PC-3 (cell line): ENCODE measurements at regions not wholly inside any gene's neighbourhood (a gene's known extent, or its start where the extent isn't known, plus 50 kb on each side); places are given as distances from the start of the nearest gene placed in this dataset.

ENCODE experiments used
- ATAC-seq: fragments of 200-7000 bp; cut with Tn5 transposase; 2 replicates; pipeline ENCODE4 v1.9.1; 2020; ENCODE audit warnings: mild to moderate bottlenecking, moderate library complexity
- BruUV-seq: library from RNA; stranded (reverse); fragments of 400-500 nt; replicated peaks from 2 replicates; lab custom pipeline; 2021; lab: Mats Ljungman, UMichigan
- CTCF ChIA-PET: fragments of 300-600 bp; sonication (Branson Sonifier 250); formaldehyde crosslinking; loops from one replicate; lab custom pipeline; 2022; ENCODE audit warnings: antibody characterized with exemption; lab: Charles Lee
- POLR2A ChIA-PET: fragments of 300-600 bp; sonication (Branson Sonifier 250); formaldehyde crosslinking; loops from one replicate; lab custom pipeline; 2022; ENCODE audit warnings: antibody characterized with exemption; ENCODE audit not compliant: unreplicated experiment; lab: Charles Lee
- DNase-seq: peaks from one replicate; pipeline ENCODE4 v3.0.0-alpha.2; 2015
- H2AFZ ChIP-seq: fragments of 300-600 bp; sonication (generic); 2 replicates; pipeline ENCODE4 v1.6.0; 2016; ENCODE audit warnings: antibody characterized with exemption, low read length
- H3F3A ChIP-seq: fragments of 300-600 bp; sonication (generic); one replicate; pipeline ENCODE4 v1.6.0; 2017; ENCODE audit warnings: antibody characterized with exemption, low read length, control low read depth, mild to moderate bottlenecking; ENCODE audit not compliant: unreplicated experiment
- H3K27ac ChIP-seq: fragments of 300-600 bp; sonication (generic); 2 replicates; pipeline ENCODE4 v1.5.1; 2016; ENCODE audit warnings: mild to moderate bottlenecking, low read length
- H3K27me3 ChIP-seq: fragments of 300-600 bp; sonication (generic); 2 replicates; pipeline ENCODE4 v1.6.1; 2016; ENCODE audit warnings: low read length, mixed read lengths
- H3K36me3 ChIP-seq: fragments of 300-600 bp; sonication (generic); 2 replicates; pipeline ENCODE4 v1.6.1; 2016; ENCODE audit warnings: low read depth, mixed run types, low read length, mixed read lengths
- H3K4me1 ChIP-seq: fragments of 300-600 bp; sonication (generic); 2 replicates; pipeline ENCODE4 v1.5.1; 2016; ENCODE audit warnings: low read length; ENCODE audit not compliant: insufficient read depth
- H3K4me2 ChIP-seq: fragments of 300-600 bp; sonication (generic); 2 replicates; pipeline ENCODE4 v1.6.0; 2016; ENCODE audit warnings: low read length
- H3K4me3 ChIP-seq: fragments of 300-600 bp; sonication (generic); 2 replicates; pipeline ENCODE4 v1.5.1; 2016; ENCODE audit warnings: mild to moderate bottlenecking, low read length, mixed read lengths
- H3K79me2 ChIP-seq: fragments of 300-600 bp; sonication (generic); 2 replicates; pipeline ENCODE4 v1.6.1; 2017; ENCODE audit warnings: low read length, mixed read lengths
- H3K9ac ChIP-seq: fragments of 300-600 bp; sonication (generic); 2 replicates; pipeline ENCODE4 v1.6.0; 2016; ENCODE audit warnings: mild to moderate bottlenecking, low read length
- H3K9me2 ChIP-seq: fragments of 300-600 bp; sonication (generic); replicated peaks from 2 replicates; pipeline ENCODE4 v1.6.1; 2016; ENCODE audit warnings: mixed run types, low read length, mixed read lengths
- H3K9me3 ChIP-seq: fragments of 300-600 bp; sonication (generic); 2 replicates; pipeline ENCODE4 v1.6.1; 2016; ENCODE audit warnings: low read length, mixed read lengths
- H4K20me1 ChIP-seq: fragments of 300-600 bp; sonication (generic); 2 replicates; pipeline ENCODE4 v1.6.1; 2016; ENCODE audit warnings: low read length, mixed read lengths
- EZH2 ChIP-seq: fragments of 300-600 bp; sonication (generic); IDR thresholded peaks from one replicate; pipeline ENCODE4 v1.6.1; 2017; ENCODE audit warnings: antibody characterized with exemption, mild to moderate bottlenecking, low read length; ENCODE audit not compliant: unreplicated experiment
- EZH2phosphoT487 ChIP-seq: fragments of 300-600 bp; sonication (generic); IDR thresholded peaks from 2 replicates; pipeline ENCODE4 v1.6.1; 2018; ENCODE audit warnings: mild to moderate bottlenecking, antibody characterized with exemption, low read length, borderline replicate concordance
- intact Hi-C: fragments of 100-400 bp; cut with micrococcal nuclease; formaldehyde crosslinking; loops from 2 replicates; pipeline ENCODE4 v1.9.0; 2023
- TF ChIP-seq, protein P1 (sequence below): fragments of 300-600 bp; sonication (generic); conservative IDR thresholded peaks from 2 replicates; pipeline ENCODE4 v1.5.1; 2017; ENCODE audit warnings: antibody characterized with exemption, low read depth, mild to moderate bottlenecking, low read length

DNA sequence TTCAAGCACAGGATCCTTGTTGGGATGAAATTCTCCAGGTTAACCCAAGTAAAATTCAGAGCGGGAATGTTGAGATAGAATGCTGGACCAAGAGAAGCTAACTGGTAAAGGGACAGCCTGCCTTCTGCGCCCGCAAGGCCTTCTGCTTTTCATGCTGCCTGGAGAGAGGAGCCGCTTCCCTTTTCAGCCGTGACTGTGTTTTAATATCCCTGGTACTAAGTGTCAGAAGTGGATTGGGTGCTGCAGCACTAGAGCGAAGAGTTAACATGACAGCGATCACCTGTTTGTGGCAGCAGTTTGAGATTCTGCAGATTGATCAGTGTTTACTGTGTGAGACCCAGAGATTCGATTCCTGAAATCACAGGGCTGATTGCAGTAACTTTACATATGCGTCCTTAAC, 197.4 kb upstream of the ZNF536 start:
- no peak for TF ChIP-seq EZH2
- TF ChIP-seq EZH2phosphoT487: no peak
- TF ChIP-seq, protein P1, sequence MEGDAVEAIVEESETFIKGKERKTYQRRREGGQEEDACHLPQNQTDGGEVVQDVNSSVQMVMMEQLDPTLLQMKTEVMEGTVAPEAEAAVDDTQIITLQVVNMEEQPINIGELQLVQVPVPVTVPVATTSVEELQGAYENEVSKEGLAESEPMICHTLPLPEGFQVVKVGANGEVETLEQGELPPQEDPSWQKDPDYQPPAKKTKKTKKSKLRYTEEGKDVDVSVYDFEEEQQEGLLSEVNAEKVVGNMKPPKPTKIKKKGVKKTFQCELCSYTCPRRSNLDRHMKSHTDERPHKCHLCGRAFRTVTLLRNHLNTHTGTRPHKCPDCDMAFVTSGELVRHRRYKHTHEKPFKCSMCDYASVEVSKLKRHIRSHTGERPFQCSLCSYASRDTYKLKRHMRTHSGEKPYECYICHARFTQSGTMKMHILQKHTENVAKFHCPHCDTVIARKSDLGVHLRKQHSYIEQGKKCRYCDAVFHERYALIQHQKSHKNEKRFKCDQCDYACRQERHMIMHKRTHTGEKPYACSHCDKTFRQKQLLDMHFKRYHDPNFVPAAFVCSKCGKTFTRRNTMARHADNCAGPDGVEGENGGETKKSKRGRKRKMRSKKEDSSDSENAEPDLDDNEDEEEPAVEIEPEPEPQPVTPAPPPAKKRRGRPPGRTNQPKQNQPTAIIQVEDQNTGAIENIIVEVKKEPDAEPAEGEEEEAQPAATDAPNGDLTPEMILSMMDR: no peak
- Histone ChIP-seq H3K4me1 (no peaks in the 10 kb centered on the region), H3K4me3 (no peak overlapping the region), H3K9ac (no peak overlapping the region), H3K9me3 (no peaks in the 10 kb centered on the region), H3F3A (no peaks in the 10 kb centered on the region), H3K9me2 (no peaks in the 10 kb centered on the region), H3K36me3 (no peaks in the 10 kb centered on the region), H2AFZ (no peak overlapping the region), H3K27ac (no peak overlapping the region), H3K27me3 (0 out of 2 replicates have a peak, but pooled peaks cover 3% of the 10 kb centered on the region), H3K79me2 (no peaks in the 10 kb centered on the region), H4K20me1 (no peaks in the 10 kb centered on the region), H3K4me2 (no peak overlapping the region)
- DNase-seq: no peak
- BruUV-seq: no TSS peak
- ATAC-seq: no peak
- intact Hi-C loops: no loop called here
- CTCF ChIA-PET: no interaction called here
- POLR2A ChIA-PET: no interaction called here

DNA sequence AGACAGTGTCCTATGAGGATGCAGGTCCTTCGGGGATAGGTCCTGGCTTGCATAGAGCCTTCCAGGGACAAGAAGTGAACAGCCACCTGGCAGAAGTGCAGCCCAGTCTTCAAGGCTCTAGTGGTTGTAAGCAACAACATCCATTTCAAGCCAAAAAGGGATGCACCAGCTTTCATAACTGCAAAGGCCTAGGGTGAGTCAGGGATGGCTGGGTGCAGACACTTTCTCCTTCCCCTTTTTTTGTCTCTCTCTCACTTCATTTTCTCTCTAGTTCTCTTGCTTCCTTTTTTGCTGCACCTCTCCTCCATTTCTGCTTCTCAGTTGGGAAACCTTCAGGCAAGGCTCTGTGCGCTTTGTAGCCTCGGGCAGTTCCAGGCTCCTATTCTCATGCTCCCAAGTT, 196.2 kb upstream of the ZNF536 start:
- H3K9me3 ChIP-seq: no peaks in the 10 kb centered on the region
- H3K79me2 ChIP-seq: no peaks in the 10 kb centered on the region
- H3K9ac ChIP-seq: no peak overlapping the region
- BruUV-seq: no TSS peak
- ATAC-seq (no peak), DNase-seq (no peak)
- intact Hi-C loops: no loop called here
- no peak overlapping the region for H3K27ac ChIP-seq
- ChIA-PET CTCF (no interaction called here), POLR2A (no interaction called here)
- H2AFZ ChIP-seq: no peak overlapping the region
- H4K20me1 ChIP-seq: no peaks in the 10 kb centered on the region
- 0 out of 2 replicates have a peak, but pooled peaks cover 3% of the 10 kb centered on the region for H3K27me3 ChIP-seq
- H3K4me2 ChIP-seq: no peak overlapping the region
- no peaks in the 10 kb centered on the region for H3F3A ChIP-seq
- no peak overlapping the region for H3K4me3 ChIP-seq
- no peaks in the 10 kb centered on the region for H3K36me3 ChIP-seq
- H3K4me1 ChIP-seq: no peaks in the 10 kb centered on the region
- no peaks in the 10 kb centered on the region for H3K9me2 ChIP-seq
- TF ChIP-seq EZH2phosphoT487 (no peak), EZH2 (no peak)
- TF ChIP-seq, protein P1: no peak

DNA sequence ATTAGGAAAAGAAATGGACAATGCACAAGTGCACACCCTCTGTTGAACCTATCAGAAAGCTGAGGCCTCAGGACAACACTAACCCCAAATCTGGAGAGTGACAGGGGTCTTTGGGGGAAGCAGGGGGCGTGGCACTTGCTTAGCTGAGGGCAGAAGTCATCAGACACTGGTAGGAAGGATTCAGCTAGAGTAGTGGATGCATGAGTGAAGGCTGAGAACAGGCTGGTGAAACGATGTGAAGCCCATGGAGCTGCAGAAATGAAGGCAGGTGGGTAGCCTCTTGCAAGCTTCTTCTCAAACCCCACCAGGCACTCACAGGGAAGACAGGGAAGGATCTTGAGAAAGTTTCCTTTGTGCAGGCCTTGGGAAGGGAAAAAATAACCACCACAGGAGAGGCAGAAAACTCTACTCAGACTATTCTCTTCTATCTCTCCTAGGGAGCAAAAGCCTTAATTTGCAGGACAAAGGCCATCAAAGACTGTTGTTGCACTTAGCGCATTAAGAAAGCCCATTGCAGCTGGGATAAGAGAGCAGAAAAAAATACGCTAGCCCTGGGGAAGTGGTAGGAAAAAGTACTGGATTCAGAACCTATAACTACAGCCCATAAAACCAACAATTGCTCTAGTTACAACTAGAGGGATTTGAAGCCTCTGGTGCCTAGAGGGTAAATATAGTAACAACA, 193.3 kb upstream of the ZNF536 start:
- Histone ChIP-seq H3K9me3 (no peaks in the 10 kb centered on the region), H3K36me3 (no peaks in the 10 kb centered on the region), H3K9ac (no peak overlapping the region), H3K9me2 (no peaks in the 10 kb centered on the region), H3K4me1 (no peaks in the 10 kb centered on the region), H3K4me3 (no peak overlapping the region), H3K79me2 (no peaks in the 10 kb centered on the region), H2AFZ (no peak overlapping the region), H3K27me3 (0 out of 2 replicates have a peak, but pooled peaks cover 3% of the 10 kb centered on the region), H3K27ac (no peak overlapping the region), H3F3A (no peaks in the 10 kb centered on the region), H4K20me1 (no peaks in the 10 kb centered on the region), H3K4me2 (no peak overlapping the region)
- CTCF ChIA-PET: no interaction called here
- POLR2A ChIA-PET: no interaction called here
- no peak for TF ChIP-seq EZH2phosphoT487
- TF ChIP-seq, protein P1: no peak
- no peak for TF ChIP-seq EZH2
- no TSS peak for BruUV-seq
- DNase-seq (no peak), ATAC-seq (no peak)
- intact Hi-C loops: no loop called here
